ENCODE measurements at regions not wholly inside any gene's neighbourhood (a gene's known extent, or its start where the extent isn't known, plus 50 kb on each side); places are given as distances from the start of the nearest gene placed in this dataset.

- no TSS peak for BruUV-seq (replicated peaks)
- no peaks in the 10 kb centered on the region for H3K79me2 ChIP-seq (ENCODE audit: insufficient read depth, low read length)
- H3K9me3 ChIP-seq (ENCODE audit: control insufficient read depth in 1 of 2, insufficient read depth in 1 of 2, low read depth in 1 of 2, low read length in 2 of 2): no peaks in the 10 kb centered on the region
- intact Hi-C loops (cut with micrococcal nuclease): no loop called here
- H3K4me1 ChIP-seq (ENCODE audit: control insufficient read depth in 1 of 2, insufficient read depth in 2 of 2, low read length in 2 of 2): peaks cover 0 to 20% of the 10 kb centered on the region in 2 experiments; a peak in 3 of 4 replicates
- no peak for ATAC-seq
- ChIA-PET RAD21 (ENCODE audit: low non-redundant PET in 1 of 2, low total read pairs in 2 of 2, uncharacterized antibody in 2 of 2, unreplicated experiment in 2 of 2) (no interaction called here), CTCF (no interaction called here), POLR2A (no interaction called here)
- no peak overlapping the region for H2AFZ ChIP-seq (ENCODE audit: low read depth, low read length, poor library complexity, severe bottlenecking)
- H4K20me1 ChIP-seq (ENCODE audit: insufficient read depth): no peaks in the 10 kb centered on the region
- no peak for TF ChIP-seq RAD21 (IDR thresholded peaks at IDR 0.05; ENCODE audit: low read depth)
- TF ChIP-seq ELF1 (IDR thresholded peaks at IDR 0.05; ENCODE audit: borderline replicate concordance, low read depth): no peak
- no peak for TF ChIP-seq SRF (IDR thresholded peaks at IDR 0.05; ENCODE audit: low read depth)
- TF ChIP-seq POLR2AphosphoS5 (IDR thresholded peaks at IDR 0.05; ENCODE audit: low read depth, low read length): no peak
- TF ChIP-seq, protein P1, sequence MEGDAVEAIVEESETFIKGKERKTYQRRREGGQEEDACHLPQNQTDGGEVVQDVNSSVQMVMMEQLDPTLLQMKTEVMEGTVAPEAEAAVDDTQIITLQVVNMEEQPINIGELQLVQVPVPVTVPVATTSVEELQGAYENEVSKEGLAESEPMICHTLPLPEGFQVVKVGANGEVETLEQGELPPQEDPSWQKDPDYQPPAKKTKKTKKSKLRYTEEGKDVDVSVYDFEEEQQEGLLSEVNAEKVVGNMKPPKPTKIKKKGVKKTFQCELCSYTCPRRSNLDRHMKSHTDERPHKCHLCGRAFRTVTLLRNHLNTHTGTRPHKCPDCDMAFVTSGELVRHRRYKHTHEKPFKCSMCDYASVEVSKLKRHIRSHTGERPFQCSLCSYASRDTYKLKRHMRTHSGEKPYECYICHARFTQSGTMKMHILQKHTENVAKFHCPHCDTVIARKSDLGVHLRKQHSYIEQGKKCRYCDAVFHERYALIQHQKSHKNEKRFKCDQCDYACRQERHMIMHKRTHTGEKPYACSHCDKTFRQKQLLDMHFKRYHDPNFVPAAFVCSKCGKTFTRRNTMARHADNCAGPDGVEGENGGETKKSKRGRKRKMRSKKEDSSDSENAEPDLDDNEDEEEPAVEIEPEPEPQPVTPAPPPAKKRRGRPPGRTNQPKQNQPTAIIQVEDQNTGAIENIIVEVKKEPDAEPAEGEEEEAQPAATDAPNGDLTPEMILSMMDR (IDR thresholded peaks at IDR 0.05 in 2 of 3, conservative IDR thresholded peaks at IDR 0.05 in 1 of 3; ENCODE audit: borderline replicate concordance in 1 of 3, insufficient read depth in 1 of 3, low read depth in 2 of 3, low read length in 2 of 3): no peak
- no peak for TF ChIP-seq FOSL1 (IDR thresholded peaks at IDR 0.05; ENCODE audit: low read depth)
- TF ChIP-seq, protein P2, sequence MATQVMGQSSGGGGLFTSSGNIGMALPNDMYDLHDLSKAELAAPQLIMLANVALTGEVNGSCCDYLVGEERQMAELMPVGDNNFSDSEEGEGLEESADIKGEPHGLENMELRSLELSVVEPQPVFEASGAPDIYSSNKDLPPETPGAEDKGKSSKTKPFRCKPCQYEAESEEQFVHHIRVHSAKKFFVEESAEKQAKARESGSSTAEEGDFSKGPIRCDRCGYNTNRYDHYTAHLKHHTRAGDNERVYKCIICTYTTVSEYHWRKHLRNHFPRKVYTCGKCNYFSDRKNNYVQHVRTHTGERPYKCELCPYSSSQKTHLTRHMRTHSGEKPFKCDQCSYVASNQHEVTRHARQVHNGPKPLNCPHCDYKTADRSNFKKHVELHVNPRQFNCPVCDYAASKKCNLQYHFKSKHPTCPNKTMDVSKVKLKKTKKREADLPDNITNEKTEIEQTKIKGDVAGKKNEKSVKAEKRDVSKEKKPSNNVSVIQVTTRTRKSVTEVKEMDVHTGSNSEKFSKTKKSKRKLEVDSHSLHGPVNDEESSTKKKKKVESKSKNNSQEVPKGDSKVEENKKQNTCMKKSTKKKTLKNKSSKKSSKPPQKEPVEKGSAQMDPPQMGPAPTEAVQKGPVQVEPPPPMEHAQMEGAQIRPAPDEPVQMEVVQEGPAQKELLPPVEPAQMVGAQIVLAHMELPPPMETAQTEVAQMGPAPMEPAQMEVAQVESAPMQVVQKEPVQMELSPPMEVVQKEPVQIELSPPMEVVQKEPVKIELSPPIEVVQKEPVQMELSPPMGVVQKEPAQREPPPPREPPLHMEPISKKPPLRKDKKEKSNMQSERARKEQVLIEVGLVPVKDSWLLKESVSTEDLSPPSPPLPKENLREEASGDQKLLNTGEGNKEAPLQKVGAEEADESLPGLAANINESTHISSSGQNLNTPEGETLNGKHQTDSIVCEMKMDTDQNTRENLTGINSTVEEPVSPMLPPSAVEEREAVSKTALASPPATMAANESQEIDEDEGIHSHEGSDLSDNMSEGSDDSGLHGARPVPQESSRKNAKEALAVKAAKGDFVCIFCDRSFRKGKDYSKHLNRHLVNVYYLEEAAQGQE (IDR thresholded peaks at IDR 0.05; ENCODE audit: low read depth): no peak
- TF ChIP-seq EZH2phosphoT487 (IDR thresholded peaks at IDR 0.05; ENCODE audit: borderline replicate concordance): no peak
- no peak for TF ChIP-seq SP1 (IDR thresholded peaks at IDR 0.05; ENCODE audit: low read depth)
- TF ChIP-seq EGR1 (IDR thresholded peaks at IDR 0.05; ENCODE audit: low read depth): no peak
- TF ChIP-seq ZBTB33 (IDR thresholded peaks at IDR 0.05; ENCODE audit: extremely low read depth, insufficient replicate concordance, low read length): no peak
- no peak overlapping the region for H3K4me2 ChIP-seq (ENCODE audit: low read length)
- no peaks in the 10 kb centered on the region for H3K27me3 ChIP-seq (ENCODE audit: insufficient read depth, low read length)
- no peaks in the 10 kb centered on the region for H3K9me2 ChIP-seq (ENCODE audit: insufficient read depth)
- no peak overlapping the region for H3K4me3 ChIP-seq (replicated peaks in 1 of 2; ENCODE audit: low read depth in 1 of 2, low read length in 2 of 2)
- H3K27ac ChIP-seq (ENCODE audit: low read depth, low read length): no peak overlapping the region
- H3K36me3 ChIP-seq (ENCODE audit: control insufficient read depth in 1 of 2, insufficient read depth in 2 of 2, low read length in 2 of 2): no peaks in the 10 kb centered on the region
- H3K9ac ChIP-seq (ENCODE audit: low read length): no peak overlapping the region
- DNase-seq (ENCODE audit: low read depth, low spot score): no peak
Observed at GRCh38 chr1:182213163-182213562, 151.7 kb upstream of the ZNF648 start.

All from HCT116 (cell line).